ENCODE measurements at regions not wholly inside any gene's neighbourhood (a gene's known extent, or its start where the extent isn't known, plus 50 kb on each side); places are given as distances from the start of the nearest gene placed in this dataset.

GRCh38 chr1:104378414-104378813 is 628.7 kb downstream of the AMY1C start:
- TF ChIP-seq EZH2 (IDR thresholded peaks at IDR 0.05) (no peak), CTCF (IDR thresholded peaks at IDR 0.05) (no peak)
